GM23338 (cell line): ENCODE measurements at regions not wholly inside any gene's neighbourhood (a gene's known extent, or its start where the extent isn't known, plus 50 kb on each side); places are given as distances from the start of the nearest gene placed in this dataset.

Source experiments
- ATAC-seq: fragments of 200-7000 bp; cut with Tn5 transposase; 3 replicates; pipeline ENCODE4 v1.9.1; 2020
- DNase-seq: peaks from one replicate; pipeline ENCODE4 v3.0.0-alpha.2; 2015; ENCODE audit warnings: low spot score
- H2AFZ ChIP-seq: fragments of 200-600 bp; sonication (generic); 2 replicates; pipeline ENCODE4 v1.8.0; 2016; ENCODE audit warnings: antibody characterized with exemption, mild to moderate bottlenecking, moderate library complexity
- H3F3A ChIP-seq: fragments of 200-600 bp; sonication (generic); replicated peaks from 2 replicates; pipeline ENCODE4 v1.8.0; 2017; ENCODE audit warnings: antibody characterized with exemption, mixed run types, low read depth
- H3K27ac ChIP-seq: fragments of 200-600 bp; sonication (generic); 2 replicates; pipeline ENCODE4 v1.6.1; 2016; ENCODE audit warnings: low read depth
- H3K27me3 ChIP-seq: fragments of 200-600 bp; sonication (generic); 2 replicates; pipeline ENCODE4 v1.8.0; 2016; ENCODE audit warnings: mild to moderate bottlenecking, mixed run types, moderate library complexity; ENCODE audit not compliant: insufficient read depth
- H3K36me3 ChIP-seq: fragments of 200-600 bp; sonication (generic); 2 replicates; pipeline ENCODE4 v1.8.0; 2016; ENCODE audit warnings: mild to moderate bottlenecking; ENCODE audit not compliant: insufficient read depth
- H3K4me1 ChIP-seq: fragments of 200-600 bp; sonication (generic); 2 replicates; pipeline ENCODE4 v1.8.0; 2016; ENCODE audit warnings: mild to moderate bottlenecking, moderate library complexity; ENCODE audit not compliant: insufficient read depth
- H3K4me2 ChIP-seq: fragments of 200-600 bp; sonication (generic); 2 replicates; pipeline ENCODE4 v1.7.1; 2017; ENCODE audit warnings: mixed run types
- H3K4me3 ChIP-seq: fragments of 200-600 bp; sonication (generic); 2 replicates; pipeline ENCODE4 v1.6.1; 2016; ENCODE audit warnings: mixed run types
- H3K79me2 ChIP-seq: fragments of 200-600 bp; sonication (generic); replicated peaks from 2 replicates; pipeline ENCODE4 v1.8.0; 2017; ENCODE audit warnings: mild to moderate bottlenecking; ENCODE audit not compliant: insufficient read depth
- H3K9me2 ChIP-seq: fragments of 200-600 bp; sonication (generic); 2 replicates; pipeline ENCODE4 v1.8.0; 2017; ENCODE audit not compliant: insufficient read depth
- H4K20me1 ChIP-seq: fragments of 200-600 bp; sonication (generic); replicated peaks from 2 replicates; pipeline ENCODE4 v1.8.0; 2017; ENCODE audit warnings: mild to moderate bottlenecking; ENCODE audit not compliant: insufficient read depth
- H3K27ac Mint-ChIP-seq: 2 replicates; pipeline ENCODE4 v1.8.0; 2020; ENCODE audit warnings: inconsistent platforms, mild to moderate bottlenecking, moderate library complexity, mixed read lengths
- H3K27me3 Mint-ChIP-seq: 3 replicates; pipeline ENCODE4 v1.8.0; 2022; ENCODE audit warnings: low read depth, mild to moderate bottlenecking, moderate library complexity, mixed read lengths, inconsistent platforms; ENCODE audit not compliant: insufficient read depth, poor library complexity
- H3K36me3 Mint-ChIP-seq: 3 replicates; pipeline ENCODE4 v1.8.0; 2021; ENCODE audit warnings: low read depth, mild to moderate bottlenecking, inconsistent platforms, moderate library complexity, mixed read lengths
- H3K4me1 Mint-ChIP-seq: 3 replicates; pipeline ENCODE4 v1.8.0; 2020; ENCODE audit warnings: mild to moderate bottlenecking, inconsistent platforms, mixed read lengths
- H3K4me3 Mint-ChIP-seq: 3 replicates; pipeline ENCODE4 v1.8.0; 2021; ENCODE audit warnings: moderate library complexity, mild to moderate bottlenecking, inconsistent platforms, mixed read lengths
- H3K9me3 Mint-ChIP-seq: 3 replicates; pipeline ENCODE4 v1.8.0; 2020; ENCODE audit warnings: moderate library complexity, mild to moderate bottlenecking, inconsistent platforms, mixed read lengths
- CREB1 ChIP-seq: fragments of 250-450 bp; sonication (Bioruptor Pico); IDR thresholded peaks from 2 replicates; pipeline ENCODE4 v1.5.0; 2020; ENCODE audit warnings: low read depth, mild to moderate bottlenecking, moderate library complexity
- ETS1 ChIP-seq: IDR thresholded peaks from 2 replicates; pipeline ENCODE4 v1.6.1; 2016; ENCODE audit warnings: antibody characterized with exemption
- EZH2 ChIP-seq: fragments of 200-600 bp; sonication (generic); IDR thresholded peaks from one replicate; pipeline ENCODE4 v1.8.0; 2017; ENCODE audit warnings: antibody characterized with exemption, mild to moderate bottlenecking, low read depth; ENCODE audit not compliant: unreplicated experiment
- EZH2phosphoT487 ChIP-seq: fragments of 200-600 bp; sonication (generic); IDR thresholded peaks from one replicate; pipeline ENCODE4 v1.8.1; 2018; ENCODE audit warnings: antibody characterized with exemption; ENCODE audit not compliant: unreplicated experiment
- JUNB ChIP-seq: IDR thresholded peaks from one replicate; pipeline ENCODE4 v1.6.1; 2016; ENCODE audit warnings: antibody characterized with exemption; ENCODE audit not compliant: unreplicated experiment
- NANOG ChIP-seq: IDR thresholded peaks from 2 replicates; pipeline ENCODE4 v1.6.1; 2016; ENCODE audit warnings: antibody characterized with exemption, borderline replicate concordance
- POLR2AphosphoS5 ChIP-seq: IDR thresholded peaks from 2 replicates; pipeline ENCODE4 v1.6.1; 2016; ENCODE audit warnings: antibody characterized with exemption, low read depth
- REST ChIP-seq: IDR thresholded peaks from one replicate; pipeline ENCODE4 v1.6.1; 2018; ENCODE audit warnings: antibody characterized with exemption; ENCODE audit not compliant: unreplicated experiment
- STAT1 ChIP-seq: IDR thresholded peaks from one replicate; pipeline ENCODE4 v1.6.1; 2016; ENCODE audit warnings: antibody characterized with exemption; ENCODE audit not compliant: unreplicated experiment
- ZNF331 ChIP-seq: fragments of 250-450 bp; sonication (Bioruptor Pico); IDR thresholded peaks from 2 replicates; pipeline ENCODE4 v1.5.0; 2020; ENCODE audit warnings: low read depth, mild to moderate bottlenecking, moderate library complexity
- ZNF462 ChIP-seq: fragments of 250-450 bp; sonication (Bioruptor Pico); IDR thresholded peaks from 2 replicates; pipeline ENCODE4 v1.5.0; 2020; ENCODE audit warnings: mild to moderate bottlenecking, moderate library complexity

DNA sequence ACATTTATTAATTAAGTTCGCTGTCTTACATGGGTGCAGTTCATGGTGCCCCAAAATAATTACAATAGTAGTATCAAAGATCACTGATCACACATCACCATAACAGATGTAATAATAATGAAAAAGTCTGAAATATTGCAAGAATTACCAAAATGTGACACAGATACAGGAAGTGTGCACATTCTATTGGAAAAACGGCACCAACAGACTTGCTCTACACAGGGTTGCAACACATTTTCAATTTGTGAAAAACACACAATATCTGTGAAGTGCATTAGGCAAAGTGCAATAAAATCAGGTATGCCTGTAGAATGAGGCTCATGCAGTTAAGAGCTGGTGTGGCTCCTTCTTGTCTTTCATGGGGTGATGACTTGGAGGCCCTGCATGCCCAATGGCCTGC is 265.8 kb downstream of the RPLP1 start:
- peaks cover 4% of the 10 kb centered on the region; the same call in 1 of the 2 replicates for H3K9me2 ChIP-seq
- no peak for TF ChIP-seq STAT1
- TF ChIP-seq EZH2 = no peak
- no peak for TF ChIP-seq REST
- no peak for TF ChIP-seq EZH2phosphoT487
- no peak for TF ChIP-seq ETS1
- no peak for TF ChIP-seq JUNB
- no peak for TF ChIP-seq ZNF331
- TF ChIP-seq POLR2AphosphoS5 = no peak
- TF ChIP-seq CREB1 = no peak
- no peak for TF ChIP-seq ZNF462 (CRISPR knock-in tag)
- TF ChIP-seq NANOG = no peak
- no peak overlapping the region for H3K4me3 Mint-ChIP-seq
- H3K4me1 Mint-ChIP-seq = peaks cover 5% of the 10 kb centered on the region
- H3K27ac Mint-ChIP-seq = no peak overlapping the region
- H3F3A ChIP-seq = no peaks in the 10 kb centered on the region
- H4K20me1 ChIP-seq = no peaks in the 10 kb centered on the region
- H3K4me1 ChIP-seq = no peaks in the 10 kb centered on the region; the same call in 1 of the 2 replicates
- H3K36me3 ChIP-seq = no peaks in the 10 kb centered on the region
- no peak for ATAC-seq
- no peaks in the 10 kb centered on the region for H3K27me3 Mint-ChIP-seq
- no peaks in the 10 kb centered on the region for H3K36me3 Mint-ChIP-seq
- no peak overlapping the region for H2AFZ ChIP-seq
- no peak overlapping the region for H3K27ac ChIP-seq
- no peaks in the 10 kb centered on the region for H3K9me3 Mint-ChIP-seq
- H3K4me3 ChIP-seq = no peak overlapping the region
- H3K4me2 ChIP-seq = no peak overlapping the region
- H3K79me2 ChIP-seq = no peaks in the 10 kb centered on the region
- DNase-seq = no peak
- H3K27me3 ChIP-seq = no peaks in the 10 kb centered on the region
